HFFc6 (cell line): ENCODE measurements at regions not wholly inside any gene's neighbourhood (a gene's known extent, or its start where the extent isn't known, plus 50 kb on each side); places are given as distances from the start of the nearest gene placed in this dataset.

Experiments used
- DNase-seq: peaks from one replicate; pipeline ENCODE4 v3.0.0-alpha.2; 2018
- H3K27ac Mint-ChIP-seq: 2 replicates; pipeline ENCODE4 v1.8.0; 2020; ENCODE audit warnings: mild to moderate bottlenecking, mixed read lengths
- H3K27me3 Mint-ChIP-seq: 2 replicates; pipeline ENCODE4 v1.8.0; 2021; ENCODE audit warnings: mild to moderate bottlenecking, moderate library complexity, mixed read lengths; ENCODE audit not compliant: insufficient read depth
- H3K36me3 Mint-ChIP-seq: 2 replicates; pipeline ENCODE4 v1.8.0; 2021; ENCODE audit warnings: low read depth, mixed read lengths
- H3K4me1 Mint-ChIP-seq: 2 replicates; pipeline ENCODE4 v1.8.0; 2020; ENCODE audit warnings: low read depth, mixed read lengths
- H3K4me3 Mint-ChIP-seq: 2 replicates; pipeline ENCODE4 v1.8.0; 2020; ENCODE audit warnings: mild to moderate bottlenecking, moderate library complexity, mixed read lengths
- H3K9me3 Mint-ChIP-seq: 2 replicates; pipeline ENCODE4 v1.8.0; 2020; ENCODE audit warnings: mild to moderate bottlenecking, mixed read lengths
- TF ChIP-seq, protein P1 (sequence below): fragments of 200-600 bp; sonication (generic); IDR thresholded peaks from 2 replicates; pipeline ENCODE4 v1.5.0; 2021; ENCODE audit warnings: antibody characterized with exemption, mild to moderate bottlenecking

DNA sequence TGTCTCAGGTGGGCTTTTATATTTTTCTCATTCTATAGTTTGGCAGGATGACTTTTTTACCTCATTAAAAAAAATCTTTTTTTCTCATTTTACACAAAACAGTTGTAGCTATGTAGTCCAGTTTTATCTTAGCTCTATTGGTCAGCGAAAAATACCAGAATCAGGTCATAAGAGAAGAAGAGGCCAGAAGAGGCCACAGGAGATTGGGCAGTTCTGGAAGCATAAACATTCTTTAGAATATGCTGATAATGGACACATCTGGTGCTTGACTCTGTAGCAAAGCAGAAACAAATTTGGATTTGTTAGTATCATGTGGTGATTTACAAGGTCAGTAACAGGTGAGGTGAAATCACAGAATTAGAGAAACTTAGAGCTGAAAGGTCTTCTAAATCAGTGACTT is 66.6 kb upstream of the ARHGAP24 start:
- Mint-ChIP-seq H3K27me3 (no peaks in the 10 kb centered on the region; the same call in 1 of the 2 replicates), H3K36me3 (no peaks in the 10 kb centered on the region), H3K27ac (no peak overlapping the region), H3K4me1 (peaks cover 26% of the 10 kb centered on the region), H3K9me3 (no peaks in the 10 kb centered on the region), H3K4me3 (no peak overlapping the region)
- no peak for DNase-seq
- TF ChIP-seq, protein P1, sequence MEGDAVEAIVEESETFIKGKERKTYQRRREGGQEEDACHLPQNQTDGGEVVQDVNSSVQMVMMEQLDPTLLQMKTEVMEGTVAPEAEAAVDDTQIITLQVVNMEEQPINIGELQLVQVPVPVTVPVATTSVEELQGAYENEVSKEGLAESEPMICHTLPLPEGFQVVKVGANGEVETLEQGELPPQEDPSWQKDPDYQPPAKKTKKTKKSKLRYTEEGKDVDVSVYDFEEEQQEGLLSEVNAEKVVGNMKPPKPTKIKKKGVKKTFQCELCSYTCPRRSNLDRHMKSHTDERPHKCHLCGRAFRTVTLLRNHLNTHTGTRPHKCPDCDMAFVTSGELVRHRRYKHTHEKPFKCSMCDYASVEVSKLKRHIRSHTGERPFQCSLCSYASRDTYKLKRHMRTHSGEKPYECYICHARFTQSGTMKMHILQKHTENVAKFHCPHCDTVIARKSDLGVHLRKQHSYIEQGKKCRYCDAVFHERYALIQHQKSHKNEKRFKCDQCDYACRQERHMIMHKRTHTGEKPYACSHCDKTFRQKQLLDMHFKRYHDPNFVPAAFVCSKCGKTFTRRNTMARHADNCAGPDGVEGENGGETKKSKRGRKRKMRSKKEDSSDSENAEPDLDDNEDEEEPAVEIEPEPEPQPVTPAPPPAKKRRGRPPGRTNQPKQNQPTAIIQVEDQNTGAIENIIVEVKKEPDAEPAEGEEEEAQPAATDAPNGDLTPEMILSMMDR, result no peak

GRCh38 chr4:85409251-85409650 is 65.7 kb upstream of the ARHGAP24 start:
- TF ChIP-seq, protein P1, result no peak

GRCh38 chr4:85411386-85411785 is 63.6 kb upstream of the ARHGAP24 start:
- Mint-ChIP-seq H3K4me3 (no peak overlapping the region), H3K27me3 (no peaks in the 10 kb centered on the region; the same call in 1 of the 2 replicates), H3K27ac (no peak overlapping the region), H3K36me3 (no peaks in the 10 kb centered on the region), H3K9me3 (no peaks in the 10 kb centered on the region), H3K4me1 (peaks cover 26% of the 10 kb centered on the region)
- no peak for DNase-seq
- TF ChIP-seq, protein P1, result no peak

More at GRCh38 chr4:85409251-85409650, 65.7 kb upstream of the ARHGAP24 start:
- no peak overlapping the region for H3K4me3 Mint-ChIP-seq
- no peaks in the 10 kb centered on the region for H3K9me3 Mint-ChIP-seq
- H3K36me3 Mint-ChIP-seq, result no peaks in the 10 kb centered on the region
- H3K4me1 Mint-ChIP-seq, result peaks cover 26% of the 10 kb centered on the region
- no peak overlapping the region for H3K27ac Mint-ChIP-seq
- H3K27me3 Mint-ChIP-seq, result no peaks in the 10 kb centered on the region; the same call in 1 of the 2 replicates
- peak; percentile 9 for DNase-seq

DNA sequence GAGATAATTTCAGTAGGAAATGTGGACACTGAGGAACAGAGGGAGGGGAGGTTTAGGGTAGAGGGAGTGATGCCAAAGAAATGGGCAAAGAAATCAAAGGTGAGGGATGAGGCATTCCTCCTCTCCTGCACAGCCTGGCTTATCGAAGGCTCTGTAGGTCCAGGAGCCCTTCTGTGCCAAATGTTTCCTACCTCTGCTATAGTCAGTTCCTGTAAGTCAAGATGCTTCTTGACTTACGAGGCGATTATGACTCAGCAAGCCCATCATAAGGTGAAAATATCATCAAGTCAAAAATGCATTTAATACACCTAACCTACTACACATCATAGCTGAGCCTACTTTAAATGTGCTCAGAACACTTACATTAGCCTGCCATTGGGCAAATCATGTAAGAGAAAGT is 60.0 kb upstream of the ARHGAP24 start:
- no peaks in the 10 kb centered on the region; the same call in 1 of the 2 replicates for H3K27me3 Mint-ChIP-seq
- no peak overlapping the region for H3K27ac Mint-ChIP-seq
- no peak for DNase-seq
- no peaks in the 10 kb centered on the region for H3K9me3 Mint-ChIP-seq
- H3K4me1 Mint-ChIP-seq, result peaks cover 2% of the 10 kb centered on the region
- H3K36me3 Mint-ChIP-seq, result no peaks in the 10 kb centered on the region
- no peak overlapping the region for H3K4me3 Mint-ChIP-seq
- TF ChIP-seq, protein P1, result no peak

DNA sequence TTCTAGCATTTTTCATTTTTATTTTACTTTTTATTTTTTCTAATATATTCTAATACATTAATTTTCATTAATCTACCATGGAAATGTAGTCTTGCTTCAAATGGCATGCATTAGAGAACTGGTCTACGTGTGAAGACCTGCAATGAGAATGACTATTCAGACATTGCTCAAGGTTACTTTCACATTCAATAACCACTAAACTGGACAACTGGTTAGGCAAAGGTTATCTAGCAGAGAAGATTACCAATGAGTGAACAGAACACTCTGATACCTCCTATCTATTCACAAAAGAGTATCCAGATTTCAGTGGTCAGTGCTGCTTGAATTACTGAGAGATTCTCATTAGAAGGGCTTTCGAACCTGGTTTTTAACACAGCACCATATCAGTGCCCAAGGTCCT is 58.9 kb upstream of the ARHGAP24 start:
- TF ChIP-seq, protein P1, result no peak

DNA sequence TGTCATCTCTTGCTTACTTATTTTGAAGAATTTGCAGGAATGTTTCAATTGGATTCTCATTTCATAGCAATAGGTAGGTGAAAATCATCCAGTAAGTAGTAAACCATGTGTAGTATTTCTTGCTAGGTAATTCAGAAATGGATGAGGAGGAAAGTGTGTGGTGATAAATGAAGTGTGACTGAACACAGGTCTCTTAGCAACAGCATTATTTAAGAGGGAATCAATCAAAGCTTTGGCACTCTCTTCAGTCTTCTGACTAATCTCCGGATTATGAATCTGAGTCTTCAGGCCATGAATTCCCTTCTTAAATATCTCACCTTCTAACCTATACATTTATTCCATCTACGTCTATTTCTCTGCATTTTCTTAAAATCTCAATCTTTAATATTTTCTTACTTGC is 55.8 kb upstream of the ARHGAP24 start:
- H3K4me3 Mint-ChIP-seq, result no peak overlapping the region
- TF ChIP-seq, protein P1, result no peak
- no peaks in the 10 kb centered on the region; the same call in 1 of the 2 replicates for H3K27me3 Mint-ChIP-seq
- no peaks in the 10 kb centered on the region for H3K9me3 Mint-ChIP-seq
- no peaks in the 10 kb centered on the region for H3K36me3 Mint-ChIP-seq
- H3K27ac Mint-ChIP-seq, result no peak overlapping the region
- H3K4me1 Mint-ChIP-seq, result peaks cover 7% of the 10 kb centered on the region
- no peak for DNase-seq

More for the DNA sequence above, 58.9 kb upstream of the ARHGAP24 start:
- Mint-ChIP-seq H3K27ac (no peak overlapping the region), H3K36me3 (no peaks in the 10 kb centered on the region), H3K9me3 (no peaks in the 10 kb centered on the region), H3K27me3 (no peaks in the 10 kb centered on the region; the same call in 1 of the 2 replicates), H3K4me3 (no peak overlapping the region), H3K4me1 (no peaks in the 10 kb centered on the region)
- no peak for DNase-seq
